H1 (cell line): ENCODE measurements at regions not wholly inside any gene's neighbourhood (a gene's known extent, or its start where the extent isn't known, plus 50 kb on each side); places are given as distances from the start of the nearest gene placed in this dataset.

ENCODE experiments used
- GTF2F1 ChIP-seq: IDR thresholded peaks from 2 replicates; pipeline ENCODE4 v1.6.1; 2012; ENCODE audit warnings: low read depth, low read length, improper control_type of control experiment, borderline replicate concordance
- JUN ChIP-seq: IDR thresholded peaks from 2 replicates; pipeline ENCODE4 v1.6.1; 2011; ENCODE audit warnings: low read depth, mild to moderate bottlenecking, improper control_type of control experiment, low read length
- KDM5A ChIP-seq: fragments of 200-600 bp; IDR thresholded peaks from 2 replicates; pipeline ENCODE4 v1.7.1; 2012; ENCODE audit warnings: mild to moderate bottlenecking, low read length, inconsistent platforms, mixed read lengths
- MAFK ChIP-seq: IDR thresholded peaks from 2 replicates; pipeline ENCODE4 v1.6.1; 2012; ENCODE audit warnings: low read depth, mild to moderate bottlenecking, improper control_type of control experiment, low read length
- NRF1 ChIP-seq: IDR thresholded peaks from 2 replicates; pipeline ENCODE4 v1.6.1; 2011; ENCODE audit warnings: mild to moderate bottlenecking, low read depth, low read length, improper control_type of control experiment
- RXRA ChIP-seq: IDR thresholded peaks from 2 replicates; pipeline ENCODE4 v1.6.1; 2011; ENCODE audit warnings: low read depth, mild to moderate bottlenecking, low read length, moderate library complexity; ENCODE audit not compliant: insufficient read depth
- SP2 ChIP-seq: IDR thresholded peaks from 2 replicates; pipeline ENCODE4 v1.6.1; 2012; ENCODE audit warnings: mild to moderate bottlenecking, low read length, inconsistent platforms
- TF ChIP-seq, protein P1 (sequence below): fragments of 300-600 bp; sonication (generic); IDR thresholded peaks from 2 replicates; pipeline ENCODE4 v1.7.1; 2012; ENCODE audit warnings: low read length, moderate library complexity, mild to moderate bottlenecking, inconsistent platforms; ENCODE audit not compliant: insufficient replicate concordance

DNA sequence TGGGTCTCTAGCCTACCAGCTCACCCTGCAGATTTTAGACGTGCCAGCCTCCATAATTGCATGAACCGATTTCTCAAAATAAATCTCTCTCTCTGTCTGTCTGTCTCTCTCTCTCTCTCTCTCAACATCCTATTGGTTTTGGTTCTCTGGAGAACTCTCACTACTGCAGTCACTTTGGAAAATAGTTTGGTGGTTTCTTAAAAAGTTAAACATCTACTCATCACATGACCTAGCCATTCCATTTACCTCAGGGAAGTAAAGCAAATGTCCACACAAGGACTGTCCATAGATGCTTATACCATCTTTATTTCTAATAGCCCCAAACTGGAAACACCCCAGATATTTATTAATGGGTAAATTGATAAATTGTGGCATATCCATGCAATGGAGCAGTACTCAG, 119.5 kb downstream of the SNX19 start (continued):
- TF ChIP-seq, protein P1, sequence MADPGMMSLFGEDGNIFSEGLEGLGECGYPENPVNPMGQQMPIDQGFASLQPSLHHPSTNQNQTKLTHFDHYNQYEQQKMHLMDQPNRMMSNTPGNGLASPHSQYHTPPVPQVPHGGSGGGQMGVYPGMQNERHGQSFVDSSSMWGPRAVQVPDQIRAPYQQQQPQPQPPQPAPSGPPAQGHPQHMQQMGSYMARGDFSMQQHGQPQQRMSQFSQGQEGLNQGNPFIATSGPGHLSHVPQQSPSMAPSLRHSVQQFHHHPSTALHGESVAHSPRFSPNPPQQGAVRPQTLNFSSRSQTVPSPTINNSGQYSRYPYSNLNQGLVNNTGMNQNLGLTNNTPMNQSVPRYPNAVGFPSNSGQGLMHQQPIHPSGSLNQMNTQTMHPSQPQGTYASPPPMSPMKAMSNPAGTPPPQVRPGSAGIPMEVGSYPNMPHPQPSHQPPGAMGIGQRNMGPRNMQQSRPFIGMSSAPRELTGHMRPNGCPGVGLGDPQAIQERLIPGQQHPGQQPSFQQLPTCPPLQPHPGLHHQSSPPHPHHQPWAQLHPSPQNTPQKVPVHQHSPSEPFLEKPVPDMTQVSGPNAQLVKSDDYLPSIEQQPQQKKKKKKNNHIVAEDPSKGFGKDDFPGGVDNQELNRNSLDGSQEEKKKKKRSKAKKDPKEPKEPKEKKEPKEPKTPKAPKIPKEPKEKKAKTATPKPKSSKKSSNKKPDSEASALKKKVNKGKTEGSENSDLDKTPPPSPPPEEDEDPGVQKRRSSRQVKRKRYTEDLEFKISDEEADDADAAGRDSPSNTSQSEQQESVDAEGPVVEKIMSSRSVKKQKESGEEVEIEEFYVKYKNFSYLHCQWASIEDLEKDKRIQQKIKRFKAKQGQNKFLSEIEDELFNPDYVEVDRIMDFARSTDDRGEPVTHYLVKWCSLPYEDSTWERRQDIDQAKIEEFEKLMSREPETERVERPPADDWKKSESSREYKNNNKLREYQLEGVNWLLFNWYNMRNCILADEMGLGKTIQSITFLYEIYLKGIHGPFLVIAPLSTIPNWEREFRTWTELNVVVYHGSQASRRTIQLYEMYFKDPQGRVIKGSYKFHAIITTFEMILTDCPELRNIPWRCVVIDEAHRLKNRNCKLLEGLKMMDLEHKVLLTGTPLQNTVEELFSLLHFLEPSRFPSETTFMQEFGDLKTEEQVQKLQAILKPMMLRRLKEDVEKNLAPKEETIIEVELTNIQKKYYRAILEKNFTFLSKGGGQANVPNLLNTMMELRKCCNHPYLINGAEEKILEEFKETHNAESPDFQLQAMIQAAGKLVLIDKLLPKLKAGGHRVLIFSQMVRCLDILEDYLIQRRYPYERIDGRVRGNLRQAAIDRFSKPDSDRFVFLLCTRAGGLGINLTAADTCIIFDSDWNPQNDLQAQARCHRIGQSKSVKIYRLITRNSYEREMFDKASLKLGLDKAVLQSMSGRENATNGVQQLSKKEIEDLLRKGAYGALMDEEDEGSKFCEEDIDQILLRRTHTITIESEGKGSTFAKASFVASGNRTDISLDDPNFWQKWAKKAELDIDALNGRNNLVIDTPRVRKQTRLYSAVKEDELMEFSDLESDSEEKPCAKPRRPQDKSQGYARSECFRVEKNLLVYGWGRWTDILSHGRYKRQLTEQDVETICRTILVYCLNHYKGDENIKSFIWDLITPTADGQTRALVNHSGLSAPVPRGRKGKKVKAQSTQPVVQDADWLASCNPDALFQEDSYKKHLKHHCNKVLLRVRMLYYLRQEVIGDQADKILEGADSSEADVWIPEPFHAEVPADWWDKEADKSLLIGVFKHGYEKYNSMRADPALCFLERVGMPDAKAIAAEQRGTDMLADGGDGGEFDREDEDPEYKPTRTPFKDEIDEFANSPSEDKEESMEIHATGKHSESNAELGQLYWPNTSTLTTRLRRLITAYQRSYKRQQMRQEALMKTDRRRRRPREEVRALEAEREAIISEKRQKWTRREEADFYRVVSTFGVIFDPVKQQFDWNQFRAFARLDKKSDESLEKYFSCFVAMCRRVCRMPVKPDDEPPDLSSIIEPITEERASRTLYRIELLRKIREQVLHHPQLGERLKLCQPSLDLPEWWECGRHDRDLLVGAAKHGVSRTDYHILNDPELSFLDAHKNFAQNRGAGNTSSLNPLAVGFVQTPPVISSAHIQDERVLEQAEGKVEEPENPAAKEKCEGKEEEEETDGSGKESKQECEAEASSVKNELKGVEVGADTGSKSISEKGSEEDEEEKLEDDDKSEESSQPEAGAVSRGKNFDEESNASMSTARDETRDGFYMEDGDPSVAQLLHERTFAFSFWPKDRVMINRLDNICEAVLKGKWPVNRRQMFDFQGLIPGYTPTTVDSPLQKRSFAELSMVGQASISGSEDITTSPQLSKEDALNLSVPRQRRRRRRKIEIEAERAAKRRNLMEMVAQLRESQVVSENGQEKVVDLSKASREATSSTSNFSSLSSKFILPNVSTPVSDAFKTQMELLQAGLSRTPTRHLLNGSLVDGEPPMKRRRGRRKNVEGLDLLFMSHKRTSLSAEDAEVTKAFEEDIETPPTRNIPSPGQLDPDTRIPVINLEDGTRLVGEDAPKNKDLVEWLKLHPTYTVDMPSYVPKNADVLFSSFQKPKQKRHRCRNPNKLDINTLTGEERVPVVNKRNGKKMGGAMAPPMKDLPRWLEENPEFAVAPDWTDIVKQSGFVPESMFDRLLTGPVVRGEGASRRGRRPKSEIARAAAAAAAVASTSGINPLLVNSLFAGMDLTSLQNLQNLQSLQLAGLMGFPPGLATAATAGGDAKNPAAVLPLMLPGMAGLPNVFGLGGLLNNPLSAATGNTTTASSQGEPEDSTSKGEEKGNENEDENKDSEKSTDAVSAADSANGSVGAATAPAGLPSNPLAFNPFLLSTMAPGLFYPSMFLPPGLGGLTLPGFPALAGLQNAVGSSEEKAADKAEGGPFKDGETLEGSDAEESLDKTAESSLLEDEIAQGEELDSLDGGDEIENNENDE: no peak
- TF ChIP-seq KDM5A (no peak), SP2 (no peak), NRF1 (no peak), RXRA (no peak), GTF2F1 (no peak), JUN (no peak), MAFK (no peak)
